BE2C (cell line): ENCODE measurements at regions not wholly inside any gene's neighbourhood (a gene's known extent, or its start where the extent isn't known, plus 50 kb on each side); places are given as distances from the start of the nearest gene placed in this dataset.

Experiments used
- DNase-seq: peaks from one replicate; pipeline ENCODE4 v3.0.0-alpha.2; 2020
- H3K27me3 ChIP-seq: fragments of 250-450 bp; sonication (Bioruptor Pico); 2 replicates; pipeline ENCODE4 v1.5.1; 2020; ENCODE audit warnings: mild to moderate bottlenecking
- H3K36me3 ChIP-seq: fragments of 250-450 bp; sonication (Bioruptor Pico); 2 replicates; pipeline ENCODE4 v1.5.1; 2020; ENCODE audit warnings: mild to moderate bottlenecking
- H3K4me1 ChIP-seq: fragments of 250-450 bp; sonication (Bioruptor Pico); 2 replicates; pipeline ENCODE4 v1.5.1; 2020
- H3K4me3 ChIP-seq: 2 replicates; pipeline ENCODE4 v1.5.1; 2011; ENCODE audit warnings: low read depth, low read length
- H3K9me3 ChIP-seq: fragments of 250-450 bp; sonication (Bioruptor Pico); 2 replicates; pipeline ENCODE4 v1.5.1; 2020
- TF ChIP-seq, protein P1 (sequence below): IDR thresholded peaks from 2 replicates; pipeline ENCODE4 v1.5.1; 2012; ENCODE audit warnings: mild to moderate bottlenecking, low read depth, low read length

DNA sequence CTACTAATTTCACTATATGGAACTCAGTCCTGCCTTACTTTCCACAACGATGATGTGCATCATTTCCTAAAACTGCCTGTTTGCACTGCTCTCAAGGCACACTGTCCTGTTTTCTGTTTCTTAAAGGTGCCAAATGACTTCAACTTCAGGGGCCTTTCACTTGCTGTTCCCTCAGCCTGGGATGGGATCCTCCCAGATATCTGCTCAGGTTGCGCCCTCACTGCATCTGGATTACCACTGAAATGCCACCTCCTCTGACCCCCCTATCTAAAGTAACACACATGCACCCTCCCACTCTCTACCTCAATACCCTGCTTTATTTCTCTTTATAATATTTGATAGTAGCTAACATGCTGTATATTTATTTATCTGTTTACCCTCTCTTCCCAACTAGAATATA is 123.8 kb upstream of the CMC1 start:
- DNase-seq, result no peak
- no peak overlapping the region for H3K4me3 ChIP-seq
- no peaks in the 10 kb centered on the region for H3K9me3 ChIP-seq
- H3K36me3 ChIP-seq, result no peaks in the 10 kb centered on the region
- TF ChIP-seq, protein P1, sequence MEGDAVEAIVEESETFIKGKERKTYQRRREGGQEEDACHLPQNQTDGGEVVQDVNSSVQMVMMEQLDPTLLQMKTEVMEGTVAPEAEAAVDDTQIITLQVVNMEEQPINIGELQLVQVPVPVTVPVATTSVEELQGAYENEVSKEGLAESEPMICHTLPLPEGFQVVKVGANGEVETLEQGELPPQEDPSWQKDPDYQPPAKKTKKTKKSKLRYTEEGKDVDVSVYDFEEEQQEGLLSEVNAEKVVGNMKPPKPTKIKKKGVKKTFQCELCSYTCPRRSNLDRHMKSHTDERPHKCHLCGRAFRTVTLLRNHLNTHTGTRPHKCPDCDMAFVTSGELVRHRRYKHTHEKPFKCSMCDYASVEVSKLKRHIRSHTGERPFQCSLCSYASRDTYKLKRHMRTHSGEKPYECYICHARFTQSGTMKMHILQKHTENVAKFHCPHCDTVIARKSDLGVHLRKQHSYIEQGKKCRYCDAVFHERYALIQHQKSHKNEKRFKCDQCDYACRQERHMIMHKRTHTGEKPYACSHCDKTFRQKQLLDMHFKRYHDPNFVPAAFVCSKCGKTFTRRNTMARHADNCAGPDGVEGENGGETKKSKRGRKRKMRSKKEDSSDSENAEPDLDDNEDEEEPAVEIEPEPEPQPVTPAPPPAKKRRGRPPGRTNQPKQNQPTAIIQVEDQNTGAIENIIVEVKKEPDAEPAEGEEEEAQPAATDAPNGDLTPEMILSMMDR, result no peak
- H3K27me3 ChIP-seq, result no peaks in the 10 kb centered on the region
- H3K4me1 ChIP-seq, result no peaks in the 10 kb centered on the region

DNA sequence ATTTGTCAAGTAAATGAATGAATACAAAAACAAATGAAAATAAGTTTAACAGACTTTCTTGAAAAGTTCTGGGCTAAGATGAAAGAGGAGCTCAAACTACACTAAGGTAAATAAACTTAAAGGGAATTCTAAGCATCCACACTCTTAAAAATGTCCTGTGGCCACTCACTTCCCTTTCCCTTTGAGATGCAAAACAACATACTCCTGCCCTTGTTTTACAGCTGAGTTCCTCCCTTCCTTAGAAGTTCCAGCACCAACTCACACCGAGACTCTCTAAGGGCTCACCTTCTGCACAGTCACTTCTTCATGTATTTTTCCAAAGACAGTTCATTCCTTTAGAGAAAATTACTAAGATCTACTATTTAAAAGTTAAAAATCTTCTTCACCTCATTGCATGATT is 123.3 kb upstream of the CMC1 start:
- H3K4me3 ChIP-seq, result no peak overlapping the region
- H3K9me3 ChIP-seq, result no peaks in the 10 kb centered on the region
- H3K4me1 ChIP-seq, result no peaks in the 10 kb centered on the region
- no peak for DNase-seq
- H3K36me3 ChIP-seq, result no peaks in the 10 kb centered on the region
- TF ChIP-seq, protein P1, result no peak
- no peaks in the 10 kb centered on the region for H3K27me3 ChIP-seq

DNA sequence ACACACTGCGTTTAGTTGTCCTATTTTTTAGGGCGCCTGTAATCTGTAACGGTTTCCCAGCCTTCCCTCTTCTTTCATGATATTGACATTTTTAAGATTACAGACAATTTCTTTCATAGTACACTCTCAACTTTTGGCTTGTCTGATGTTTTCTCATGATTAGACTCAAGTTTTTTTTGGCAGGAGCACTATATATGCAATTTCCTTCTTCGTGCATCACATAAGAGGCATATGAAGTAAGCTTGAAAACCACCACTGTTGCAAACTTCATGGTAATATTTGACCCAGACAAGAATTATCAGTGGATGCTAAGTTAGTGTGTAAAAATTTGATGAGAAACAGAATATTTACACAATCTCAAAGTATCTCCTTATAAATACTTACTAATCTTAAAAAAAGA is 119.2 kb upstream of the CMC1 start:
- Histone ChIP-seq H3K27me3 (no peaks in the 10 kb centered on the region), H3K4me3 (no peak overlapping the region), H3K36me3 (no peaks in the 10 kb centered on the region), H3K9me3 (no peaks in the 10 kb centered on the region), H3K4me1 (no peaks in the 10 kb centered on the region)
- TF ChIP-seq, protein P1, result no peak
- DNase-seq, result no peak

DNA sequence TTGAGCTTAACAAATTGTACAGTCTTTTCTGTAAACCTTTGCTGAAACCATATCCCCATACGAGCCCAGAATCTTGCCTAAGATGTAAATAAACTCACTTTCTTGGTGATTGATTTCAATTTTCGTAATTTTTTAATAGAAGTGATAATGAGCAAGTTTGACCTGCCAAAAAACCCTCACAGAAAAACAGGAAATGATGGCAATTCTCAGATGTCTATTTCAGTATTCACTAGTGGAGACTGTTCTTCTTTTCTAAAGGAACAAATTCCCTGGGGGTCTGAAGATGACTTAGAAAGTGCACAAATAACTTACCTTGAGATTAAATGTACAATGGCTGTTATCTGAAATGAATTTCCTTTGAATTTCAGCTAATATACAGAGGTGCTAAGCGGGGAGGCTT is 116.5 kb upstream of the CMC1 start:
- H3K36me3 ChIP-seq, result no peaks in the 10 kb centered on the region
- TF ChIP-seq, protein P1, result no peak
- H3K9me3 ChIP-seq, result no peaks in the 10 kb centered on the region
- H3K4me3 ChIP-seq, result no peak overlapping the region
- no peaks in the 10 kb centered on the region for H3K4me1 ChIP-seq
- no peak for DNase-seq
- H3K27me3 ChIP-seq, result no peaks in the 10 kb centered on the region

DNA sequence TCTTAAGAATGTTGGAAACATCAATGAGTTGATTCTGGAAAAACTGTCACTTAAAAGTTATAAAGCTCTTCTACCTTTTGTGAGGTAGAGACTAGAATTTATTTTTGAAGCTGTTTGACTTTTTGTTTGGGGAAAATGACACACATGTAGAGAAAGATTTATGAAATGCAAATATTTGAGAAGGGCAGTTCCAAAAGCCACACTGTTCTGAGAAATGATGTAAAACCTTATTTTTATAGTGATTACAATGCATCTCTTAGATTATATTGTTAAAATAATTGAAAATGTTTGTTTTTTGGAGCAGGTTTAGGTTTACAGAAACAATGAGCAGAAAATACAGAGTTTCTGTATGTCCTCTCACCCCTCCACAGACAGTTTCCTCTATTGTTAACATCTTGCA is 116.1 kb upstream of the CMC1 start:
- H3K36me3 ChIP-seq, result no peaks in the 10 kb centered on the region
- H3K4me1 ChIP-seq, result no peaks in the 10 kb centered on the region
- DNase-seq, result no peak
- no peaks in the 10 kb centered on the region for H3K9me3 ChIP-seq
- TF ChIP-seq, protein P1, result no peak
- H3K4me3 ChIP-seq, result no peak overlapping the region
- H3K27me3 ChIP-seq, result no peaks in the 10 kb centered on the region

DNA sequence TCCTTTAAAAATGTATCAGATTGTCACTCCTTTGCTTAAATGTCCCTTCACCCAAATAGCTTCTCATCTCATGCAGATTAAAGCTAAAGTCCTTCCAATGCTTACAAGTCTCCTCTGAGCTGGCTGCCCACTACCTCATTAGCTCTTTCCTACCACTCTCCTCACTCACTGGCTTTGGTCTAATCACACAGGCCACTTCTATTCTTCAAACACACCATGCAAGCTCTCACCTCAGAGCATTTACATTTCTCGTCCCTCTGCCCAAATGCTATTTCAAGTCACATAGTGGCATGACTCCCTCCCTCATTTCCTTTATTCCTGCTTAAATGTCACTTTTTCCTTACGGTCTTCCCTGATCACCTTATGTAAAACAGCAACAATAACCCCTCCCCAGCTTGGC is 110.6 kb upstream of the CMC1 start:
- no peaks in the 10 kb centered on the region for H3K36me3 ChIP-seq
- no peak overlapping the region for H3K4me3 ChIP-seq
- H3K9me3 ChIP-seq, result no peaks in the 10 kb centered on the region
- no peaks in the 10 kb centered on the region for H3K27me3 ChIP-seq
- DNase-seq, result no peak
- TF ChIP-seq, protein P1, result no peak
- no peaks in the 10 kb centered on the region for H3K4me1 ChIP-seq
